GM21576 (cell line): ENCODE measurements at regions not wholly inside any gene's neighbourhood (a gene's known extent, or its start where the extent isn't known, plus 50 kb on each side); places are given as distances from the start of the nearest gene placed in this dataset.
"Not testable (repeated sequence)": the region's sequence is repeated elsewhere in the genome, so short reads cannot be mapped to it uniquely, and the experiment has no call there.

Source experiments
- ATAC-seq: cut with Tn5 transposase; IDR thresholded peaks from one replicate; pipeline ENCODE4 v1.9.1; 2021; ENCODE audit warnings: mild to moderate bottlenecking, moderate library complexity; ENCODE audit not compliant: unreplicated experiment

DNA sequence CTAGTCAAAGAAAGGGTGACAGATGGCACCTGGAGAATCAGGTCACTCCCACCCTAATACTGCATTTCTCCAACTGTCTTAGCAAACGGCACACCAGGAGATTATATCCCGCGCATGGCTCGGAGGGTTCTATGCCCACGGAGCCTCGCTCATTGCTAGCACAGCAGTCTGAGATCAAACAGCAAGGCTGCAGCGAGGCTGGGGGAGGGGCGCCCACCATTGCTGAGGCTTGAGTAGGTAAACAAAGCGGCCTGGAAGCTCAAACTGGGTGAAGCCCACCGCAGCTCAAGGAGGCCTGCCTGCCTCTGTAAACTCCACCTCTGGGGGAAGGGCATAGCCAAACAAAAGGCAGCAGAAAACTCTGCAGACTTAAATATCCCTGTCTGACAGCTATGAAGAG is 268.1 kb upstream of the GRM3 start:
- ATAC-seq = not testable (repeated sequence)

DNA sequence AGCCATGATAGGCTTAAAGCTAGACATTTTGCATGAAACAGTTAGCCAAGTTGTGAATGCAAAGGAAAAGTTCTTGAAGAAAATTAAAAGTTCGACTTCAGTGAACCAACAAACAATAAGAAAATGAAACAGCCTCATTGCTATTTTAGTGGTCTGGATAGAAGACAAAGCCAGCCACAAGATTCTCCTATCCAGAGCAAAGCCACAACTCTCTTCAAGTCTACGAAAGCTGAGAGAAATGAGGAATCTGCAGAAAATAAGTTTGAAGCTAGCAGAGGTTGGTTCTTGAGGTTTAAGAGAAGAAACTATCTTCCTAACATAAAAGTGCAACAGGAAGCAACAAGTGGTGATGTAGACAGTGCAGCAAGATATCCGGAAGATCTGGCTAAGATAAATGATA is 271.4 kb upstream of the GRM3 start:
- no peak for ATAC-seq

DNA sequence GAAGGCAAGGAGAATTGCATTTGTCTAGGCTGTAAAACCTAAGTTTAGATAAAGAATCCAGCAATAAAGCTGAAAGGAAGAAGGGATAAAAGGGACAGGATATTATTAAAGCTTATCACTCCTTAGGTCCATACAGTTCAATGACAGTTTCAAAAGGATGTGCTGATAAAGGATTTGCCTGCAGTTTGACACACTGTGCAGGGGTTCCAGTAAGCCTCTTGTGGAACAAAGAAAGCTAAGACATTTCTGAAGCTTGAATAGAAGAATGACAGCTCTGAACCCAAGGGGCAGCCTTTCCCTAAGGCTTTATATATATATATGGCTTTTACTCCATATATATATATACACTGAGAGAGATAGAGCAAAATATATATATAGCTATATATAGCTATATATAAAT is 276.8 kb upstream of the GRM3 start:
- ATAC-seq = no peak

DNA sequence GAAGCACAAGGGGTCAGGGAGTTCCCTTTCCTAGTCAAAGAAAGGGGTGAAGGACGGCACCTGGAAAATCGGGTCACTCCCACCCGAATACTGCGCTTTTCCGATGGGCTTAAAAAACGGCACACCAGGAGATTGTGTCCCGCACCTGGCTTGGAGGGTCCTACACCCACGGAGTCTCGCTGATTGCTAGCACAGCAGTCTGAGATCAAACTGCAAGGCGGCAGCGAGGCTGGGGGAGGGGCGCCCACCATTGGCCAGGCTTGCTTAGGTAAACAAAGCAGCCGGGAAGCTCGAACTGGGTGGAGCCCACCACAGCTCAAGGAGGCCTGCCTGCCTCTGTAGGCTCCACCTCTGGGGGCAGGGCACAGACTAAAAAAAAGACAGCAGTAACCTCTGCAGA is 303.3 kb upstream of the GRM3 start:
- ATAC-seq = not testable (repeated sequence)

DNA sequence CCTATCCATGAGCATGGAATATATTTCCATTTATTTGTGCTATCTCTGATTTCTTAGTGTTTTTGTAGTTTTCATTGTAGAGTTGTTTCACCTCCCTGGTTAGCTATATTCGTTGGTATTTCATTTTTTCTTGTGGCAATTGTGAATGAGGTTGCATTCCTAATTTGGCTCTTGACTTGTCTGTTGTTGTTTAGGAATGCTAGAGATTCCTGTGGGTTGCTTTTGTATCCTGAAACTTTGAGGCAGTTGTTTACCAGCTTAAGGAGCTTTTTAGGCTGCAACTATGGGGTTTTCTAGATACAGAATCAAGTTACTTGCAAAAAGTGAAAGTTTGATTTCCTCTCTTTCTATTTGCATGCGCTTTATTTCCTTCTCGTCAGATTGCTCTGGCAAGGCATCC is 304.7 kb upstream of the GRM3 start:
- ATAC-seq = no peak

DNA sequence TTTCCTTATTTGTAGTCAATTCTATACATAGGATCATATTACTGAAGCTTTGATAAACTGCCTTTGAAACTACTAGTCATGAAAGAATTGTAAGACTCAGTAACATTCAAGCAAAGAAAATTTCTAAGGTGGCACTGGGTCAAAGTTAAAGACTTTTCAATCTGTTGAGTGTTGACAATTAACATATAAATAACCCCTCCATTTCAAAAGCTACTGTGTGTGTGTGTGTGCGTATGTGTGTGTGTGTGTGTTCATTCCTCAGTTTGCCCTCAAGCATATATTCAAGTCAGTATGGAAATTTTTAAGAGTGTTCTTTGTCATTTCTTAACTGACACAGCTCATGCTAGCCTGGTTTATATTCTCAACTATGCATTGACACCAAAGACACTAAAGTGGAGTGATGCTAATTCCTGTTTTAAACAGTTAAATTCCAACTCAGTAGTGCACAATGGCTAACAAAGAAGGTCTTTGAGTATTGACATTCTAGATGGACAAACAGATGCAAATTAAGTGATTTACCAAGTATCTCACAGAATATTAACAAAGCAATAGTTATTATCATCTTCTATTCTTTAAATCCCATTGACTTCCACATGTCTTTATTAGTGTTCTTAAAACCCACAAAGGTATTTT is 314.8 kb upstream of the GRM3 start:
- no peak for ATAC-seq

DNA sequence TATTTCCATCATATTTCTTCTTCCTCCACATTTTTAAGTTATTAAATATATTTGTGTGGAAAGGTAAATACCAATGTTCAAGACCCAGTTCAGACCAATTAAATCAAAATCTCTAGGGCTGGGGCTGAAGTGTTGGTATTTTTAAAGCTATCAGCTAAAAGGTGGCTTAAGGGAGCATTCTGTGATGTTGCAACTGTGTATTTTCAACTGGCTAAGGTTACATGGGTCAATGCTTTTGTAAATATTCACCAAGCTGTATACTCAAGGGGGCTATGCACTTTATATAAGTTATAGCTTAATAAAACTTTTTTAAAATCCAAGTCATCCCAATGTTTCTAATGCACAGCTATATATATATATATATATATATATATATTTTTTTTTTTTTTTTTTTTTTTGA is 316.9 kb upstream of the GRM3 start:
- no peak for ATAC-seq

DNA sequence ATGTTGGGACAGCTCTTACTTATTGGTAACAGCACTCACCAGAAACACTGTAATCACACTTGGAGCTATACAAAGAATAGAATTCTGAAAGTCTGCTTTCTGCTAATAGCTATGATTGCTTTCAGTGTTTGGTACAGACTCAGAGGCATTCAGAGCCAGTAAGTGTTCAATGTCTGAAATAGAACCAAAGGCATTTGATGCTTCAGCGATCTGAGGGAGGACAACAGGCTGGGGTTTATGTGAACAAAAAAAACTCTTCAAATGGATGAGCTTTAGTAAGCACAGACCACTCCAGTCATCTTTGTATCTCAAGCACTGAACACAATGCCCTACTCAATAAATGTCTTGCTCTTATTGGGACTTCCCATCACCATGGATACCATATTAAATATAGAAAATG is 322.8 kb upstream of the GRM3 start:
- ATAC-seq = no peak

DNA sequence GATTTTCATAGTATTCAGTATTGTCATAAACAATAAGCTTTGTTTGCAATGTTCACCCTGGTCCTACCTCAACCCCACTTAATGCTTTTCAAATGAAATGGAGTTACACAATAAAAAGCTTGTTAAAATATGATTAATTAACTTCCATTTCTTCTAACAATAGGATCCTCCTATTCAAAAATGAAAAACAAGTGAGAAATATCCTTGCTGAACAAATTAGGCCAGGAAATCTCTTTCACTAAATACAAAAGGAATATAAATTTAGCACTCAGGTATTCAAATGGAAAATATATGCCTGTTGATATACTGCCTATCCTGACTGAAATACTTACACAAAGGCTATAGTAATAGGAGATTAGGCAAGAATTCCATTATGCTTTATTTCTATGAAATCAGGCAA is 323.4 kb upstream of the GRM3 start:
- ATAC-seq = no peak

DNA sequence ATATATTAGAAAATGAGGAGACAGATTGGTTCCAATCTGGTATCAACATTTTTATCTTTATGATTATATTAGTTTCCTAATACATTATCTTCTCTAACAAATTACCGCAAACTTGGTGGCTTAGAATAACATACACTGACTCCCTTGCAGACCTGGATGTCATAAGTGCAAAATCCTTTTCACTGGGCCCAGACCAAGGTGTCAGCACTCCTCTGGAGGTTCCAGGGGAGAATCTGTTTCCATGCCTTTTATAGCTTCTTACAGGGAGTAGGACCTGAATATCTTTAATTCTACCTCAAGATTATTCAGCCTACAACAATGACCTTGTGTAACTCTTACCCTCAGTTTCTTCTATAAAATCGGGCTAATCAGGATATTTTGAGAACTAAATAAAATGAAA is 329.9 kb upstream of the GRM3 start:
- no peak for ATAC-seq

DNA sequence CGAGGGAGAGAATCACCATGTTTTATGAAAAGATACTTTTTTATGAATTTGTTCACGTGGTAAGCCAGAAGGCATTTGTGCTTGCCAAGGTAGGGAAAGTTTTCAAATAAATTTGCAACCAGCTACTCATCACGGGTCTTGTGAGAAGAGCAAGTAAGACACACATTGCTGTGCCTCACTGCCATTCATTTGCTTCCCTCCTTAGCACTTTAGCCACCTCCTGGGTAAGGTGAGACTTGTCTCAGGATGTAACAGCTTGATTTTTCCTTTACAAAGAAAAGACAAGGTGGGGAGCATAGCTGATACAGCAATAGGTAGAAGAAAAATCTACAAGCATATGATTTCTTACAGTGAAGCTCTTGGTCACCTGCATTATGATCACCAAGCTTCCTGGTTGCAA is 342.4 kb upstream of the GRM3 start:
- no peak for ATAC-seq

DNA sequence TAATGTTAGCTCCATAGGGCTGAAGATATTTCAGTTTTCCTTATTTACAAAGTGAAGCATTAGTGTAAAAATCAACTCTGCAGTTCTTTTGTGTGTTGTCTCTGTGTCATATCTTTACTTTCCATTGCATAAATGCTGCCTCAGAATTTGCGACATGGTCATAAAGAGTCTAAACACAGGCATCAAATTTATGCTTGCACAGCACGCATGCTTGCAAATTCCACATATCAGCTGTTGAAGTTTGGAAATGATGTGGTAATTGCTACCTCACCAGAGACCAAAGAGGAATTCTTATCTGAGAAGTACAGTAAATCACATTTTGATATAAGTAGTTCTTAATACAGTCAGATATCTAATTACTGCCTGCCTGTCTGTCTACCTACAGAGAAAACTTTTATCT is 348.2 kb upstream of the GRM3 start:
- ATAC-seq = no peak

DNA sequence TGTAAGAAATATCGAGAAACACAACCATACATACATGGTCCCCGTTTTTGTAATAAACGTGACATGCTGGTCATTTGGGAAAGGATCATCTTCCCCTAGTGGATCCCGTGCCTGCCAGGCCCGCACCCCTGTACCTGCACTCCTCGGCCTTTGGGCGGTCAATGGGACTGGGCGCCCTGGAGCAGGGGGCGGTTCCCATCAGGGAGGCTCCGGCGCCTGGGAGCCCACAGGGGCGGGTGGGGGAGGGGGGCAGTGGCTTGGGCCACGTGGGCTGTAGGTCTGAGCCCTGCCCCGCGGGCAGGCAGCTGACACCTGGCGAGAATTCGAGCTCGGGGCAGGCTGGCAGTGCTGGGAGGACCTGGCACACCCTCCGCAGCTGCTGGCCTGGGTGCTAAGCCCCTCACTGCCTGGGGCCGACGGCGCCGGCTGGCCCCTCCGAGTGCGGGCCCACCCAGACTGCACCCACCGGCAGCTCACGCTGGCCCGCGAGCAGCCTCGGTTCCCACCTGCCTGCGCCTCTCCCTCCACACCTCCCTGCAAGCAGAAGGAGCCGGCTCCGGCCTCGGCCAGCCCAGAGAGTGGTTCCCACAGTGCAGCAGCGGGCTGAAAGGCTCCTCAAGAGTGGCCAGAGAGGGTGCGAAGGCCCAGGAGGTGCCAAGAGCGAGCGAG is 361.6 kb upstream of the GRM3 start:
- no peak for ATAC-seq

DNA sequence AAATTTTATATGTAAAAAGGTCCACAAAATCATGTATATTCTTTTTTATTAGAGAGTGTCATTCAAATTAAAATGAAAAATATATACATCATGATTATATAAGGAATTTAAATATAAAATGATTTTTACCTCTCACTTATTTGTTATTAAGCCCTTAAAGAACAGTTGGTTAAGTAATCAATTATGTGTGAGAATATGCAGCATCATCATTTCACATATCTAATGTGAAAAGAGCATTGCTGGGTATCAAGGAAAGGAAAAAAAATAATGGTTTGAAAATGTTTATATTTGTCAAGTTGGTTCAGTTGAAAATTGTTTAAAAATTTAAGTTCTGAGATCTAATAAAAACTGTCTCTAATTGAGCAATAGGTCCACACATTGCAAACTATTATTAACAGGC is 363.6 kb upstream of the GRM3 start:
- no peak for ATAC-seq

DNA sequence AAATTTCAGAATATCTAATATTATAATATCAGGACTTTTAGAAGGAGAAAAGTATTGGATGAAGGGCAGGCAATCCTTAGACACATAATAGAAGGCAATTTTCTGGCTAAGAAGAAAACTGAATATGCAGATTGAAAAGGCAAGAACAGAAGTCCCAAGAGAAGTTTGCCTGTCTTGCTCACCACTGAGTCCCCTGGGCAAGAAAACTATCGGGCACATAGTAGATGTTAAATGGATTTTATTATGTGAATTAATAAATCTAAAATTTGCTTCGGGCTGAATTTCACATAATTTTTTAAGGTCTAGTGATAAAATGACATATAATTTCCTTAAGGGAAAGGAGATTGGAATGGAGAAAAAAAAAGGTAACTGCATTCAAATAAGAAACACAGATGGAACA is 380.9 kb upstream of the GRM3 start:
- no peak for ATAC-seq

DNA sequence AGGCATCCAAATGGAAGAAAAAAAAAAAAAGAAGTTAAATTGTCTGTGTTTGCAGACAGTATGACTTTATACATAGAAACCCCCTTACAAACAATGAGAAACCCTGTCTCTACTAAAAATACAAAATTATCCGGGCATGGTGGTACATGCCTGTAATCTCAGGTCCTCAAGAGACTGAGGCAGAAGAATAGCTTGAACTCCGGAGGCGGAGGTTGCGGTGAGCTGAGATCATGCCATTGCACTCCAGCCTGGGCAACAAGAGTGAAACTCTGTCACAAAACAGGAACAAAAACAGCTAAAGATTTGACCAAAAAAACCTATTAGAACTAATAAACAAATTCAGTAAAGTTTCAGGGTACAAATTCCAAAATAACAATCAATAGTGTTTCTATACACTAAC is 385.8 kb upstream of the GRM3 start:
- ATAC-seq = no peak

DNA sequence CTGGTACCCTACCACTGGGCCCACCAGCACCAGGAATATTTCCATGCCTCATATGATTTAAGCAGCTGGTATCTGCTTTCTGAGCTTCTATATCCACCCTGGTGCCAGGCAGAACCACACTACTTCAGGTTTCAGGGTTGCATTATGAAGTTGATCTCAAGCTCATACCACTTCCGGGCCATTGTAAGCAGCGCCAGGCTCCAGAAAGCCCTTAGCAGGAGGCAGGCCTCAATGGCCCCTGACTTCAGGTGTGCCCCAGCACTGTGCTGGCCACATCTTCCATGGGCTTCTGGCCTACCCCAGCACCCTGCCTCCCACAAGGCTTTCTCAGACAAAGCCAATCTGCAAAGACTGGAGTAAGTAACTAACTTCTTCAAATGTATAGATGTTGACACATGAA is 391.3 kb upstream of the GRM3 start:
- ATAC-seq = no peak

DNA sequence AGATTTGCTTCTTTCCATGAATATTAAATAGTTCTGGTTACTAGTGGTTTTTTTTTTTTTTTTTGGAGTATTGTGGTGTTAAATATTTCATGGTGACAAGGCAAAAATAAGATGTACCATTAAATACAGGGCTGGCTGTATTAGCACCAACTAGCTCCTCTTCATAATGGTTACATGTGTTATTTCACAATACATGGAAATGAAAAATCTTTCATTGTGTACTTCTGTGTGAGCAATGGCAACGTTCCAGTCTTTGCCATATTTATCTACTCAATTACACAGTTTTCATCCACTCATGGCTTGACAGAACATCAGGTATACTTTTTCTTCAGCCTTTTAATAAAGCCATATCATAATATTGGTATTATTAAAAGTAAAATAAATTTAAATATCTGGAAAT is 394.7 kb upstream of the GRM3 start:
- ATAC-seq = no peak

DNA sequence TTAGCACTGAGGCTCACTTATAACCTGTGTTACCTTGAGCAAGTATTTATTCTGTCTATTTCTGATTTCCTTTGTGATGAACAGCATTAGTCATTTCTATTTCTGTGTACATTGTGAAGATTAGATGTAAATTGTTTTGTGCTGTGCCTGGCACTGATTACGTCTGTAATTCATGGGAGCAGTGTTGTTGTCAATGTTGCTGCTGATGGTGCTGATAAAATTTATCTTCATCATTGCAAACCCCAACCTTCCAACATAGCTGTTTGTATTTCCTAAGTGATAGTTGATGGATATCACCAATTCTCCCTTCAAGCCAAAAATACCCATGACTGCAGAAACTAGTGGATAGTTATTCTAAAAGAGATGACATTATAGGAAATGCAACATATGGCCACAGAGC is 400.5 kb upstream of the GRM3 start:
- no peak for ATAC-seq

DNA sequence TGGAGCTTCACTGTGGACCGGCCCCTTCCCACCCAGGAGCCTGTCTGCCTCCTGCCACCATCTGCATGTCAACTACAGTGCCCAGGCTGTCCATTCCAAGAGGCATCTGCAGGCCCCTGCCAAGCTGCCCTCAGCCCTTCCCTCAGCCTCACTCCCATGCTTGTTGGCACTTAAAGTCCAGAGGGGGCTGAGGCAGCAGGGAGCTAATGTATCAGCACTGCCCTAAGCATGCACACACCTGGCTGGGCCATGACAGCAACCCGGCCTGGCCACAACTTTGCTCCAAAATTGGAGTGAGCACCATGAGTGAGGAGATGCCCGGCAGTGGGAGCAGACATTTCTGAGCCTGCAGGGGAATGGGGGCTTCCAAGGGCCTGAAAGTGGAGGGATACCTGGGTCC is 417.5 kb upstream of the GRM3 start:
- ATAC-seq = no peak

DNA sequence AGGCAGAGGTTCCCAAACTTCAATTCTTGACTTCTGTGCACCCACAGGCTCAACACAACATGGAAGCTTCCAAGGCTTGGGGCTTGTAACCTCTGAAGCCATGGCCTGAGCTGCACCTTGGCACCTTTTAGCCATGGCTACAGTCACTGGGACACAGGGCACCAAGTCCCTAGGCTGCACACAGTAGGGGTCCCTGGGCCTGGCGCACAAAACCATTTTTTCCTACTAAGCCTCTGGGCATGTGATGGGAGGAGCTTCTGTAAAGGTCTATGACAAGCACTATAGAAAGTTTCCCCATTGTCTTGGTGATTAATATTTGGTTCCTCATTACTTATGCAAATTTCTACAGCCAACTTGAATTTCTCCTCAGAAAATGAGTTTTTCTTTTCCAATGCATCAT is 420.9 kb upstream of the GRM3 start:
- ATAC-seq = no peak

DNA sequence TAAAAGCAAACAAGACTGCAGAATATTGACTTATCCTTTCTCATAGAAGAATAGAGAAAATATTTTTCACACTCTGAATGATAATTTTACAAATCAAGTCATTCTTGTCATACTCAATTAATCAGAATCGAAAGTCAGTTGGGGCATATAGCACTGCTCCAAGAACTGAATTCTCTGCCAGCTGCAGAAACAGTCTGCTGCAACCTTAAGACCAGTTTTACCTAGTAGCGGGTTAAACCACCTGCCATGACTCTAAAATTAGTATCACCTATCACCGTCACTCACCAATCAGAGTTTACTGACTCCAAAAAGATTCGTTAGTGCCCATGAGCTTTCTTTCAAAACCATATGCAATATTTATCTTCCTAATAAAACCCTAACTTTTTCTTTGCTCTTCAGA is 429.0 kb upstream of the GRM3 start:
- ATAC-seq = no peak

DNA sequence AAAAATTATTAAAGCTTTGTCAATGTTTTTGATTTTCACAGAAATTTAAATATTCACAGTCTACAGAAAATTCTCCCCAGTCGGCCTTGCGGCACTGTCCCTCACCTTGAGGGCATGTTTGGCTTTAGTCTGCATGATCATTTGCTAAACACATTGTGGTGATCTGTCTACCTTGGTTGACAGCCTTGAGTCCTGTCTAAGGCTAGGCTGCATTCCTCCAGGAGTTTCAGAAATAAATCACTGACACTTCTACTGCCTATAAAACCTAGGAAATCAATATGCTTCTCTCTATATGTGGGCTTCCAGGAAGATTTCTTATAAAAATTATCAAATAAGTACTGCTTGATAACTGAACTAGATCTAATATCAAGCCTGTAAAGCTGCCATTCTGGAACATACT is 430.7 kb upstream of the GRM3 start:
- ATAC-seq = no peak
